ENCODE measurements at regions not wholly inside any gene's neighbourhood (a gene's known extent, or its start where the extent isn't known, plus 50 kb on each side); places are given as distances from the start of the nearest gene placed in this dataset.
A peak's percentile ranks its signal among the peaks of the same experiment; 100 is the strongest.

DNA sequence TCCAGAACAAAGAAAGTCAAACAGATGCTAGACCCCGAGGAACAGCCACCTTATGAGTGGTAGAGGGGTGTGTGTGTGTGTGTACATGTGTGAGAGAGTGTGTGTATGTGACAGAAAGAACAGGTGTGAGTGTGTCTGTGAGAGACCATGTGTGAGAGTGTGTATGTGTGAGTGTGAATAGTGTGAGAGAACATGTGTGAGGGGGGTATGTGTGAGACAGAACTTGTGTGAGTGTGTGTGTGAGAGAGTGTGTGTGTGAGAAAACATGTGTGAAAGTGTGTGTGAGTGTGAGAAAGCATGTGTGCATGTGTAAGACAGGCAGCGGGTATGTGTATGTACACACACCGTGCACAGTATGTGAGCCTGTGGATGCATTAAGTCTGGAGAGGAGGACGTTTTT is 214.3 kb downstream of the SP3 start:
- Histone ChIP-seq H3K4me1 (peaks cover 18% of the 10 kb centered on the region), H3K36me3 (no peaks in the 10 kb centered on the region), H3K9me3 (replicated peaks) (no peaks in the 10 kb centered on the region), H3K27me3 (ENCODE audit: low read depth) (peaks cover 35% of the 10 kb centered on the region), H3K27ac (replicated peaks) (no peak overlapping the region), H3K4me3 (no peak overlapping the region)
- TF ChIP-seq, protein P1, sequence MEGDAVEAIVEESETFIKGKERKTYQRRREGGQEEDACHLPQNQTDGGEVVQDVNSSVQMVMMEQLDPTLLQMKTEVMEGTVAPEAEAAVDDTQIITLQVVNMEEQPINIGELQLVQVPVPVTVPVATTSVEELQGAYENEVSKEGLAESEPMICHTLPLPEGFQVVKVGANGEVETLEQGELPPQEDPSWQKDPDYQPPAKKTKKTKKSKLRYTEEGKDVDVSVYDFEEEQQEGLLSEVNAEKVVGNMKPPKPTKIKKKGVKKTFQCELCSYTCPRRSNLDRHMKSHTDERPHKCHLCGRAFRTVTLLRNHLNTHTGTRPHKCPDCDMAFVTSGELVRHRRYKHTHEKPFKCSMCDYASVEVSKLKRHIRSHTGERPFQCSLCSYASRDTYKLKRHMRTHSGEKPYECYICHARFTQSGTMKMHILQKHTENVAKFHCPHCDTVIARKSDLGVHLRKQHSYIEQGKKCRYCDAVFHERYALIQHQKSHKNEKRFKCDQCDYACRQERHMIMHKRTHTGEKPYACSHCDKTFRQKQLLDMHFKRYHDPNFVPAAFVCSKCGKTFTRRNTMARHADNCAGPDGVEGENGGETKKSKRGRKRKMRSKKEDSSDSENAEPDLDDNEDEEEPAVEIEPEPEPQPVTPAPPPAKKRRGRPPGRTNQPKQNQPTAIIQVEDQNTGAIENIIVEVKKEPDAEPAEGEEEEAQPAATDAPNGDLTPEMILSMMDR (IDR thresholded peaks at IDR 0.05; ENCODE audit: borderline replicate concordance), result no peak
- intact Hi-C loops (cut with micrococcal nuclease), result no loop called here
- no peak for DNase-seq

DNA sequence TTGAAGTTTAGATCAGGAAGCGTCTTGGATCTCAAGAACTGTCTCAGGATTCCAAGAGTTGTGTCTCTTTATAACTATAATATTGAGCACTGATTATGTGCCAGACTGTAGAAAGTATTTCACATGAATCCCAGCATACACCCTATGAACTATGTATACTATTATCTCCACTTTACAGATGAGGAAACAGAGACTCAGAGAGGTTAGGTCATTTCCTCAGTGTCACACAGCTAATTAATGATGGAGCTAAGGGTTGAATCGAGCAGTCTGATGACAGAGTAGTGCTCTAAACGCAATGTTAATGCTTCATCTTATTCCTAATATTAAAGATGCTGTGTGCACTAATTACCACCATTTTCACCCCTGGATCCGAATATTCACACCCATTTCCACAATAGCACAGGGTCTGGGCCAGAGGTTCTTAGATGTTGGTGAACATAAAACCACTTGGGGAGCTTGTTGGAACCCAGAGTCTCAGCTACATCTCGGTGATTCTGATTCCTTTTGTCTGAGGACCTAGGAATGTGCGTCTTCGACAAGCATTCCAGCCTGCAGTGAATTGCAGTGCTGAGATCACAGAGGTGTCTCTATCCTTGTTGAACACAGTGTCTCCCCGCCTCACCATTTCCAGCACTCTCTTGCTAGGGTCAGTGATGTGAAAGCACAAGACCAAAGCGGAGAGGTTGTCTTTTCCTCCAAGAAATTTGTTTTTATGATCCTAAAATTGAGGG is 213.8 kb downstream of the SP3 start:
- Histone ChIP-seq H3K4me3 (no peak overlapping the region), H3K27ac (replicated peaks) (no peak overlapping the region), H3K9me3 (replicated peaks) (no peaks in the 10 kb centered on the region), H3K27me3 (ENCODE audit: low read depth) (peaks cover 31% of the 10 kb centered on the region), H3K4me1 (peaks cover 18% of the 10 kb centered on the region), H3K36me3 (no peaks in the 10 kb centered on the region)
- DNase-seq, result no peak
- TF ChIP-seq, protein P1 (IDR thresholded peaks at IDR 0.05; ENCODE audit: borderline replicate concordance), result no peak
- intact Hi-C loops (cut with micrococcal nuclease), result no loop called here

DNA sequence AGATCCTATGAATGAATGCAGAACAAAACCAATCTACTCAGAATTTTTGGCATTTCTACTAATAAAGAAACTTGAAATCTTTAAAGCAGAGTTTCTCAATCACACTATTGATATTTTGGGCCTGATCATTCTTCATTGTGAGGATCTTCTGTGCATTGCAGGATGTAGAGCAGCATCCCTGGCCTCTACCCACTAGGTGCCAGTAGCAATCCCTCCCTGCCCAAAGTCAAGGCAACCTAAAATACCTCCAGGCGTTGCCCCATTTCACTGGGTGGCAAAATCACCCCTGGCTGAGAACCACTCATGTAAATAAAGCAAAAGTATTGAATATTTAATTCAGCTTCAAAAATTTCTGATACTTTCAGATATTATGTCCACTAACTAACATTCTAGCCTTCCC is 213.0 kb downstream of the SP3 start:
- Histone ChIP-seq H3K9me3 (replicated peaks) (no peaks in the 10 kb centered on the region), H3K27me3 (ENCODE audit: low read depth) (peaks cover 23% of the 10 kb centered on the region), H3K4me3 (no peak overlapping the region), H3K4me1 (peaks cover 18% of the 10 kb centered on the region), H3K36me3 (no peaks in the 10 kb centered on the region), H3K27ac (replicated peaks) (no peak overlapping the region)
- TF ChIP-seq, protein P1 (IDR thresholded peaks at IDR 0.05; ENCODE audit: borderline replicate concordance), result peak; percentile 19
- intact Hi-C loops (cut with micrococcal nuclease), result no loop called here
- no peak for DNase-seq

DNA sequence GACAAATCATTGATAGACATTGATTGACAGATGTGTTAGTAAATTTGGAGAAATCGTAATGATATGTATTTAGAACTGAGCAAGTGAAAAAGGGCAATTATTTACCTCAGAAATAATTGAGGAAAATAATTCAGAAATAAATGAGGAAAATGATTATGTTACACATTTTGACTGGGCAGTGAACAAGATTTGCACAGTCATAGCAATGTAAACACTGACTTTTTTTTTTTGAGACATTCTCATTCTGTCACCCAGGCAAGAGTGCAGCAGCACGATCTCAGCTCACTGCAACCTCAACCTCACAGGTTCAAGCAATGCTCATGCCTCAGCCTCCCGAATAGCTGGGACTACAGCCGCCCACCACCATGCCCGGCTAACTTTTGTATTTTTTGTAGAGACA is 211.7 kb downstream of the SP3 start:
- H3K27me3 ChIP-seq (ENCODE audit: low read depth), result peaks cover 17% of the 10 kb centered on the region
- TF ChIP-seq, protein P1 (IDR thresholded peaks at IDR 0.05; ENCODE audit: borderline replicate concordance), result no peak
- intact Hi-C loops (cut with micrococcal nuclease), result no loop called here
- no peaks in the 10 kb centered on the region for H3K36me3 ChIP-seq
- peaks cover 18% of the 10 kb centered on the region for H3K4me1 ChIP-seq
- DNase-seq, result no peak
- no peaks in the 10 kb centered on the region for H3K9me3 ChIP-seq (replicated peaks)
- H3K4me3 ChIP-seq, result no peak overlapping the region
- no peak overlapping the region for H3K27ac ChIP-seq (replicated peaks)

DNA sequence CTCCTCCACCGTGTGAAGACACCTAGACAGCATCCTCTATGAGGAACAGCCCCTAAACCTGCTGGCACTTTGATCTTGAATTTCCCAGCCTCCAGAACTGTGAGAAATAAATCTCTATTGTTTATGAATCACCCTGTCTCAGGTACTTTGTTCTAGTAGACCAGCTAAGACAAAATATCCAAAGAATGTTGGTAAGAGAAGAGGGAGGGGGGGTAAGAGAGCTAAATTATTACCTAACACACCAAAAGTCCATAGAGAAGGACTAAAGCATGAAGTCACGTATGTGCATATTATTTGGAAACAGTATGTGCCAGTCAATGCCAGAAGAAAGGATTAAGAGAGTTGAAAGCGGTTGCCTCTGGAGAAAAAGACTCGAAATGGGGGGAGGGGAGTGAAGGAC is 211.0 kb downstream of the SP3 start:
- Histone ChIP-seq H3K27me3 (ENCODE audit: low read depth) (peaks cover 12% of the 10 kb centered on the region), H3K4me1 (peaks cover 18% of the 10 kb centered on the region), H3K27ac (replicated peaks) (no peak overlapping the region), H3K36me3 (no peaks in the 10 kb centered on the region), H3K9me3 (replicated peaks) (no peaks in the 10 kb centered on the region), H3K4me3 (no peak overlapping the region)
- TF ChIP-seq, protein P1 (IDR thresholded peaks at IDR 0.05; ENCODE audit: borderline replicate concordance), result no peak
- intact Hi-C loops (cut with micrococcal nuclease), result no loop called here
- DNase-seq, result no peak
